Testis (tissue), 2 donors: ENCODE measurements at regions not wholly inside any gene's neighbourhood (a gene's known extent, or its start where the extent isn't known, plus 50 kb on each side); places are given as distances from the start of the nearest gene placed in this dataset.

Source experiments
- DNase-seq: peaks from one replicate; pipeline ENCODE4 v3.0.0-alpha.2; 2019
- H3K27ac ChIP-seq, 2 donors: fragments of 200-600 bp; sonication (generic); one replicate each; pipeline ENCODE4 v1.5.1; 2019
- H3K27me3 ChIP-seq: fragments of 200-600 bp; sonication (generic); one replicate; pipeline ENCODE4 v1.5.1; 2019
- H3K36me3 ChIP-seq: fragments of 200-600 bp; sonication (generic); one replicate; pipeline ENCODE4 v1.5.1; 2017; ENCODE audit warnings: low read depth; ENCODE audit errors: missing control alignments
- H3K4me1 ChIP-seq: fragments of 200-600 bp; sonication (generic); one replicate; pipeline ENCODE4 v1.5.1; 2019
- H3K4me3 ChIP-seq, 2 donors: fragments of 200-600 bp; sonication (generic); one replicate each; pipeline ENCODE4 v1.5.1; 2017 to 2019
- H3K9me3 ChIP-seq: fragments of 200-600 bp; sonication (generic); one replicate; pipeline ENCODE4 v1.5.1; 2017
- POLR2A ChIP-seq: fragments of 450-650 bp; IDR thresholded peaks from one replicate; pipeline ENCODE4 v1.6.1; 2017; ENCODE audit warnings: antibody characterized with exemption, mild to moderate bottlenecking, moderate library complexity
- WGBS, 2 donors: methylation state at CpG; one replicate each; pipeline ENCODE4 v1.1.5; 2018; 5-methylcytosine and 5-hydroxymethylcytosine counted together
- intact Hi-C: fragments of 100-400 bp; cut with DNase I; formaldehyde crosslinking; loops from one replicate; pipeline ENCODE4 v1.15.1; 2023; ENCODE audit warnings: low total_unique reads
- TF ChIP-seq, protein P1 (sequence below), 3 experiments: fragments of 450-650 bp in 2 of 3; fragments of 200-600 bp in 1 of 3; sonication (generic) in 1 of 3; IDR thresholded peaks; one replicate each; pipeline ENCODE4 v1.5.1; 2016 to 2019; ENCODE audit warnings: antibody characterized with exemption in 3 of 3, mild to moderate bottlenecking in 2 of 3, moderate library complexity in 1 of 3

DNA sequence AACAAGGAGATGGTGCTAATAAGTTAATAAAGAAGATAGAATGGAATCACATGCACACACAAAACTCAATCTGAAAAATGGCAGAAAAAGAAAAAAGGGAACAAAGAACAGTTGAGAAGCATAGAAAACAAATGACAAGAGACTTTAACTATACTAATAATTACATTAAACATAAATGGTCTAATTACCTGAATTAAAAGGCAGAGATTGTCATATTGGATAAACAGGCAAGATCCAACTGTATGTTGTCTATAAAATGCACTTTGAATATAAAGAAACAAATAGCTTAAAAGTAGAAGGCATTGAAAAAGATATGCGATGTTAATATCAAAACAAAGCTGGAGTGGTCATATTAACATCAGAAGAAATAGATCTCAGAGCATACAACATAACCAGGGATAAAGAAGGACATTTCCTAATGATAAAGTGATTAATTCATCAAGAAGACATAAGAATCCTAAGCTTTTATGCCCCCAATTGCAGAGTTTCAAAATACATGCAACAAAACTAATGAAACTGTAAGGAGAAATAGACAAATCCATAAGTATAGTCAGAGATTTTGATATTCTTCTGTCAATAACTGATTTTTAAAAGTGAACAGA is 293.5 kb downstream of the PTPRU start:
- intact Hi-C loops, result no loop called here
- Histone ChIP-seq H3K27me3 (no peaks in the 10 kb centered on the region), H3K4me3 (no peak overlapping the region), H3K4me1 (no peaks in the 10 kb centered on the region), H3K36me3 (no peaks in the 10 kb centered on the region), H3K9me3 (no peaks in the 10 kb centered on the region), H3K27ac (no peak overlapping the region)
- TF ChIP-seq, protein P1, sequence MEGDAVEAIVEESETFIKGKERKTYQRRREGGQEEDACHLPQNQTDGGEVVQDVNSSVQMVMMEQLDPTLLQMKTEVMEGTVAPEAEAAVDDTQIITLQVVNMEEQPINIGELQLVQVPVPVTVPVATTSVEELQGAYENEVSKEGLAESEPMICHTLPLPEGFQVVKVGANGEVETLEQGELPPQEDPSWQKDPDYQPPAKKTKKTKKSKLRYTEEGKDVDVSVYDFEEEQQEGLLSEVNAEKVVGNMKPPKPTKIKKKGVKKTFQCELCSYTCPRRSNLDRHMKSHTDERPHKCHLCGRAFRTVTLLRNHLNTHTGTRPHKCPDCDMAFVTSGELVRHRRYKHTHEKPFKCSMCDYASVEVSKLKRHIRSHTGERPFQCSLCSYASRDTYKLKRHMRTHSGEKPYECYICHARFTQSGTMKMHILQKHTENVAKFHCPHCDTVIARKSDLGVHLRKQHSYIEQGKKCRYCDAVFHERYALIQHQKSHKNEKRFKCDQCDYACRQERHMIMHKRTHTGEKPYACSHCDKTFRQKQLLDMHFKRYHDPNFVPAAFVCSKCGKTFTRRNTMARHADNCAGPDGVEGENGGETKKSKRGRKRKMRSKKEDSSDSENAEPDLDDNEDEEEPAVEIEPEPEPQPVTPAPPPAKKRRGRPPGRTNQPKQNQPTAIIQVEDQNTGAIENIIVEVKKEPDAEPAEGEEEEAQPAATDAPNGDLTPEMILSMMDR (IDR thresholded peaks at IDR 0.05), result no peak
- no peak for TF ChIP-seq POLR2A
- 52 to 64% methylated on average over 1 of the region's 1 CpG for WGBS, 2 donors
- DNase-seq, result no peak

DNA sequence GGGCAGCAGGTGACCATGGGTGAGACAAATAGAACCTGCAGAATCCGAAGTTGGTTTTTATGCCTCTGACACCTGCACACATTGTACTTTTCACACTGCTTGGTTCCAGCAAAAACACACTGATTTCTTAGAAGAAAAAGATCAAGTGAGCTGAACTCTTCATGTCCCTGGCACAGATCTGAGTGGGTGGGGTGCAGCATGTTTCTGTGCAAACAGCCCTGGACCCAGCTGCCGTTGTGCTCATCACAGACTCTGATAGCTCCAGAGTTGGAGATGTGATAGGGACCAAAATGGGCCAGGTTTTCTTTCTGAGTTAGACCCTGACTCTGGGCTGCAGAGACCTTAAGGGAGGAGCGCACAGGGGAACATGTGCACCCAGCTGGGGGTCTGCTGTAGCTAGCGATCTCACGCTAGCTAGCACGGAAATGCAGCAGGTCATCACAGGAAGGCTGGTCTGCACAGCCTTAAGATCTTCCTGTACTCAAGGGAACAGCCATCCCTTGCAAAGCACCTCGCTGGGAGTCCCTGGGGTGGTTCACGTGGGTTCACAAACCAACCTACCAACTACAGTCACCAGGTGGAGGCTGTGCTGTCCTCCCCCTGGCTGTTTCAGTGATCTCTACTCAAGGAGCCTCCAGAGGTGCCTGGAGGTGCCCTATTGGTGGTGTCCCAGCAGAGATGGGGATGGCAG is 291.1 kb downstream of the PTPRU start:
- no peak overlapping the region for H3K27ac ChIP-seq
- H3K9me3 ChIP-seq, result no peaks in the 10 kb centered on the region
- DNase-seq, result peak; percentile 49
- H3K36me3 ChIP-seq, result no peaks in the 10 kb centered on the region
- TF ChIP-seq, protein P1 (IDR thresholded peaks at IDR 0.05), result no peak
- no peak for TF ChIP-seq POLR2A
- no peak overlapping the region for H3K4me3 ChIP-seq
- H3K4me1 ChIP-seq, result no peaks in the 10 kb centered on the region
- WGBS, 2 donors, result 50 to 79% methylated on average over 2 to 8 of the region's 8 CpGs
- intact Hi-C loops, result no loop called here
- no peaks in the 10 kb centered on the region for H3K27me3 ChIP-seq

DNA sequence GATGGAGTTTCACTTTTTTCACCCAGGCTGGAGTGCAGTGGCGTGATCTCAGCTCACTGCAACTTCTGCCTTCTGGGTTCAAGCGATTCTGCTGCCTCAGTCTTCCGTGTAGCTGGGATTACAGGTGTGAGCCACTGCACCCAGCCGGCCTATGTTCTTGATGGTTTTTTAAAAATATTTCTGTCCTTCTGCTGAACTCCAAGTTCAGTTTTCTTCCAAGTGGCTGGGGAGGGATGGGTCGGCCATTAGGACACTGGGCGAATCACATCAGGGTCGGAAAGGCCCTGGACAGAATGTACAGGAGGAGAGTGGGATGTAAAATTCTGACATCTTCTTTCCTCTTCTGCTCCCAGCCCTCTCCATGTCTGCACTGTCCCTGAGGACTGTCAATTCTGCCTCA is 289.6 kb downstream of the PTPRU start:
- intact Hi-C loops, result no loop called here
- Histone ChIP-seq H3K27ac (no peak overlapping the region), H3K4me3 (no peak overlapping the region), H3K9me3 (no peaks in the 10 kb centered on the region), H3K36me3 (no peaks in the 10 kb centered on the region), H3K4me1 (no peaks in the 10 kb centered on the region), H3K27me3 (no peaks in the 10 kb centered on the region)
- 69 to 78% methylated on average over 7 of the region's 7 CpGs for WGBS, 2 donors
- TF ChIP-seq POLR2A, result no peak
- DNase-seq, result peak; percentile 10

DNA sequence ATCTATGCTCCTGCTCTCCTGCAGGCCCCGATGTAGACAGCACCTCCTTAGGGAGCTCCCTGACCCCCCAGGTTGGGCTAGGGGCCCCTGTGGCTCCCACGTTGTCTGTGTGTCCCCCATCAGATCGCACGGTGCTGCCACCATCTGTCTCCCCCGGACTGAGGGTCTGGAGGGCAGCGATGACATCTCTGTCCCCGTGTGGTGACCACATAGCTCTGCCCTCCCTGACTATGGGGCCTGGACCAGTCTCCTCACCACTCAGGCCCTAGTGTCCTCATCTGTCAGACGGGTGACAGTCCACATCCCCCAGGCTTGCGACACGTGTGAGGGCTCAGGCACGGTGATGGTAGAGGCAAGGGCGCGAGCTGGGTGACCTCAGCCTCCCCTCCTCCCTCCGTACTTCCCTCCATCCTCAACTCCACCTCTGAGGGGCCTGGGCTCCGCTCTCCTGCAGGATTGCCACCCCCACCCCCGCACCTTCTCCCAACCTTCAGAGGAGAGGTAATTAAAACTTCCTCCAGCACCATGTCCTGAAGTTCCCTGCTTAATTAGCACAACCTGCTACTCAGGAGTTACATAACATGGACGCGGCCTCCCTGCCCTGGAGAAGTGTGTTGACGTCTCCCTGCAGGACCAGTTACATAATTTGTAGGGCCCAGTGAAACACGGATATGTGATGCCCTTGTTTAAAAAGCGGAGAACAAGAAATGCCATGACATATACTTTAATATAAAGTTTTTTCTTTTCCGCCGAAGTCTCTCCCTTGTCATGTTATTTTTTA is 288.2 kb downstream of the PTPRU start:
- peak; percentile 11 for DNase-seq
- intact Hi-C loops, result no loop called here
- 74 to 79% methylated on average over 20 to 23 of the region's 23 CpGs for WGBS, 2 donors

DNA sequence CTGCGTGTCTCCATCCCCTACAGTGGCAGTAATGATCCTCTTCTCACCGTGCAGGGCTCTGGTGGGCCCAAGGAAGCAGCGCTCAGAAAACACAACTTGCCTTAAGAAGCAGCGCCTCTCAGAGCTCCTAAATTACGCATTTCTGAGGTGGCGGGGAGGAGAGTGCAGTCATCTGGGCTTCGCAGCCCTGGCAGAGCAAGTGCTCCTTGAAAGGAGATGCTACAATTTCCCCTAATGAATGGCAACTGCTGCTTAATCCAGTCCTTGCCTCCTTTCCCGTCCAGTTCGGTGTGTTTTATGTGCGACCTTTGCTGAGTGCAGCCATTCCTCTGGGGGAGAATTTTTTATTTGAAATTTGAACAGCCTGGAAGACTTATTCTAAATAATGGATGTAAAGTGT is 287.3 kb downstream of the PTPRU start:
- H3K27ac ChIP-seq, result no peak overlapping the region
- TF ChIP-seq POLR2A, result no peak
- TF ChIP-seq, protein P1 (IDR thresholded peaks at IDR 0.05), result no peak
- no peak overlapping the region for H3K4me3 ChIP-seq
- H3K36me3 ChIP-seq, result no peaks in the 10 kb centered on the region
- 64 to 79% methylated on average over 7 to 10 of the region's 10 CpGs for WGBS, 2 donors
- H3K9me3 ChIP-seq, result no peaks in the 10 kb centered on the region
- intact Hi-C loops, result no loop called here
- no peak for DNase-seq
- no peaks in the 10 kb centered on the region for H3K4me1 ChIP-seq
- no peaks in the 10 kb centered on the region for H3K27me3 ChIP-seq

More for the DNA sequence above, 288.2 kb downstream of the PTPRU start:
- H3K27me3 ChIP-seq, result no peaks in the 10 kb centered on the region
- H3K36me3 ChIP-seq, result no peaks in the 10 kb centered on the region
- TF ChIP-seq POLR2A, result no peak
- TF ChIP-seq, protein P1 (IDR thresholded peaks at IDR 0.05), result no peak
- no peaks in the 10 kb centered on the region for H3K4me1 ChIP-seq
- H3K9me3 ChIP-seq, result no peaks in the 10 kb centered on the region
- H3K4me3 ChIP-seq, result no peak overlapping the region
- no peak overlapping the region for H3K27ac ChIP-seq
